Upper lobe of left lung (tissue), 6 donors: ENCODE measurements at regions not wholly inside any gene's neighbourhood (a gene's known extent, or its start where the extent isn't known, plus 50 kb on each side); places are given as distances from the start of the nearest gene placed in this dataset.

Source experiments
- ATAC-seq, 2 donors: fragments of 200-7000 bp; cut with Tn5 transposase; one replicate each; pipeline ENCODE4 v1.9.1; 2022; ENCODE audit warnings: mild to moderate bottlenecking in 2 of 2, moderate library complexity in 2 of 2; ENCODE audit not compliant: low FRiP score in 2 of 2
- DNase-seq, 2 donors: peaks; one replicate each; pipeline ENCODE4 v3.0.0-alpha.2; 2019 to 2020
- H3K27ac ChIP-seq, 4 donors: fragments of 200-600 bp; sonication (generic); one replicate each; pipeline ENCODE4 v1.5.1; 2016 to 2019
- H3K27me3 ChIP-seq, 4 donors: fragments of 200-600 bp; sonication (generic); one replicate each; pipeline ENCODE4 v1.5.1; 2017 to 2019
- H3K36me3 ChIP-seq, 4 donors: fragments of 200-600 bp; sonication (generic); one replicate each; pipeline ENCODE4 v1.5.1; 2016 to 2019
- H3K4me1 ChIP-seq, 4 donors: fragments of 200-600 bp; sonication (generic); one replicate each; pipeline ENCODE4 v1.5.1; 2018 to 2019
- H3K4me3 ChIP-seq, 4 donors: fragments of 200-600 bp; sonication (generic); one replicate each; pipeline ENCODE4 v1.5.1; 2017 to 2019; ENCODE audit warnings: mild to moderate bottlenecking in 2 of 4, moderate library complexity in 1 of 4
- H3K9me3 ChIP-seq, 4 donors: fragments of 200-600 bp; sonication (generic); one replicate each; pipeline ENCODE4 v1.5.1; 2018 to 2019
- CTCF ChIP-seq, 6 experiments: fragments of 450-650 bp in 4 of 6; fragments of 200-600 bp in 2 of 6; sonication (generic) in 2 of 6; IDR thresholded peaks; one replicate each; pipeline ENCODE4 v1.5.1; 2016 to 2019; ENCODE audit warnings: antibody characterized with exemption in 6 of 6
- EP300 ChIP-seq, 4 donors: sonication (generic); formaldehyde crosslinking; IDR thresholded peaks; one replicate each; pipeline ENCODE4 v1.5.1; 2017; ENCODE audit warnings: antibody characterized with exemption in 4 of 4, control low read depth in 2 of 4
- POLR2A ChIP-seq, 4 donors: fragments of 450-650 bp; IDR thresholded peaks; one replicate each; pipeline ENCODE4 v1.5.1; 2016 to 2017; ENCODE audit warnings: antibody characterized with exemption in 4 of 4, mild to moderate bottlenecking in 2 of 4
- POLR2AphosphoS5 ChIP-seq, 2 donors: sonication (generic); formaldehyde crosslinking; IDR thresholded peaks; one replicate each; pipeline ENCODE4 v1.5.1; 2017; ENCODE audit warnings: antibody characterized with exemption in 2 of 2
- WGBS, 2 donors: methylation state at CpG; one replicate each; pipeline ENCODE4 v1.1.5; 2017 to 2018; 5-methylcytosine and 5-hydroxymethylcytosine counted together
- donor health status: DM: no; HTN: no; CAD: no; lungs with moderate emphysema.
- donor health status: DM: no; HTN: yes; CAD: no; lungs with severe emphysema.

- no peak overlapping the region for H3K27ac ChIP-seq
- no peak overlapping the region for H3K4me3 ChIP-seq
- H3K9me3 ChIP-seq, result peaks cover 0 to 6% (median 0%) of the 10 kb centered on the region in 4 donors
- ATAC-seq (no peak), DNase-seq (no peak)
- 86 to 92% methylated on average over 2 of the region's 2 CpGs for WGBS, 2 donors
- no peaks in the 10 kb centered on the region for H3K27me3 ChIP-seq
- no peaks in the 10 kb centered on the region for H3K4me1 ChIP-seq
- H3K36me3 ChIP-seq, result no peaks in the 10 kb centered on the region
- no peak for TF ChIP-seq EP300 (IDR thresholded peaks at IDR 0.05)
Observed at GRCh38 chr7:80362677-80363076, 149.2 kb downstream of the GNAT3 start.

- TF ChIP-seq POLR2AphosphoS5 (IDR thresholded peaks at IDR 0.05) (no peak), CTCF (IDR thresholded peaks at IDR 0.05) (no peak), POLR2A (IDR thresholded peaks at IDR 0.05) (no peak), EP300 (IDR thresholded peaks at IDR 0.05) (no peak)
Observed at GRCh38 chr7:80362010-80362618, 149.8 kb downstream of the GNAT3 start.

GRCh38 chr7:80359476-80359875 is 152.4 kb downstream of the GNAT3 start:
- H3K27me3 ChIP-seq, result no peaks in the 10 kb centered on the region
- H3K4me1 ChIP-seq, result no peaks in the 10 kb centered on the region
- no peaks in the 10 kb centered on the region for H3K36me3 ChIP-seq
- DNase-seq (no peak), ATAC-seq (no peak)
- no peak for TF ChIP-seq POLR2A (IDR thresholded peaks at IDR 0.05)
- no peak for TF ChIP-seq CTCF (IDR thresholded peaks at IDR 0.05)
- TF ChIP-seq EP300 (IDR thresholded peaks at IDR 0.05), result no peak
- no peak for TF ChIP-seq POLR2AphosphoS5 (IDR thresholded peaks at IDR 0.05)
- H3K27ac ChIP-seq, result no peak overlapping the region
- no peaks in the 10 kb centered on the region for H3K9me3 ChIP-seq
- 81 to 84% methylated on average over 2 of the region's 2 CpGs for WGBS, 2 donors
- no peak overlapping the region for H3K4me3 ChIP-seq

More at GRCh38 chr7:80362010-80362618, 149.8 kb downstream of the GNAT3 start:
- ATAC-seq, result no peak
- no peaks in the 10 kb centered on the region for H3K27me3 ChIP-seq
- H3K4me1 ChIP-seq, result no peaks in the 10 kb centered on the region
- H3K36me3 ChIP-seq, result no peaks in the 10 kb centered on the region
- peaks cover 0 to 6% (median 0%) of the 10 kb centered on the region in 4 donors for H3K9me3 ChIP-seq
- WGBS, 2 donors, result 66 to 76% methylated on average over 1 of the region's 1 CpG
- no peak for DNase-seq
- H3K27ac ChIP-seq, result no peak overlapping the region
- H3K4me3 ChIP-seq, result no peak overlapping the region

- H3K9me3 ChIP-seq, result no peaks in the 10 kb centered on the region
- H3K27me3 ChIP-seq, result no peaks in the 10 kb centered on the region
- H3K4me1 ChIP-seq, result no peaks in the 10 kb centered on the region
- TF ChIP-seq POLR2AphosphoS5 (IDR thresholded peaks at IDR 0.05) (no peak), EP300 (IDR thresholded peaks at IDR 0.05) (no peak), POLR2A (IDR thresholded peaks at IDR 0.05) (no peak), CTCF (IDR thresholded peaks at IDR 0.05) (no peak)
- H3K4me3 ChIP-seq, result no peak overlapping the region
- no peak for ATAC-seq
- 82 to 84% methylated on average over 3 of the region's 3 CpGs for WGBS, 2 donors
- H3K36me3 ChIP-seq, result no peaks in the 10 kb centered on the region
- DNase-seq, result no peak
- no peak overlapping the region for H3K27ac ChIP-seq
Observed at GRCh38 chr7:80359029-80359428, 152.8 kb downstream of the GNAT3 start.

- H3K27ac ChIP-seq, result no peak overlapping the region
- no peaks in the 10 kb centered on the region for H3K36me3 ChIP-seq
- no peak for ATAC-seq
- H3K4me1 ChIP-seq, result no peaks in the 10 kb centered on the region
- no peak for DNase-seq
- H3K9me3 ChIP-seq, result no peaks in the 10 kb centered on the region
- no peaks in the 10 kb centered on the region for H3K27me3 ChIP-seq
- TF ChIP-seq POLR2A (IDR thresholded peaks at IDR 0.05) (no peak), CTCF (IDR thresholded peaks at IDR 0.05) (no peak), POLR2AphosphoS5 (IDR thresholded peaks at IDR 0.05) (no peak), EP300 (IDR thresholded peaks at IDR 0.05) (no peak)
- no peak overlapping the region for H3K4me3 ChIP-seq
Observed at GRCh38 chr7:80357530-80357929, 154.3 kb downstream of the GNAT3 start.
